GM18502 (cell line): ENCODE measurements at regions not wholly inside any gene's neighbourhood (a gene's known extent, or its start where the extent isn't known, plus 50 kb on each side); places are given as distances from the start of the nearest gene placed in this dataset.
"Not testable (repeated sequence)": the region's sequence is repeated elsewhere in the genome, so short reads cannot be mapped to it uniquely, and the experiment has no call there.

Experiments
- ATAC-seq: cut with Tn5 transposase; IDR thresholded peaks from one replicate; pipeline ENCODE4 v1.9.1; 2021; ENCODE audit warnings: mild to moderate bottlenecking; ENCODE audit not compliant: unreplicated experiment, poor library complexity

DNA sequence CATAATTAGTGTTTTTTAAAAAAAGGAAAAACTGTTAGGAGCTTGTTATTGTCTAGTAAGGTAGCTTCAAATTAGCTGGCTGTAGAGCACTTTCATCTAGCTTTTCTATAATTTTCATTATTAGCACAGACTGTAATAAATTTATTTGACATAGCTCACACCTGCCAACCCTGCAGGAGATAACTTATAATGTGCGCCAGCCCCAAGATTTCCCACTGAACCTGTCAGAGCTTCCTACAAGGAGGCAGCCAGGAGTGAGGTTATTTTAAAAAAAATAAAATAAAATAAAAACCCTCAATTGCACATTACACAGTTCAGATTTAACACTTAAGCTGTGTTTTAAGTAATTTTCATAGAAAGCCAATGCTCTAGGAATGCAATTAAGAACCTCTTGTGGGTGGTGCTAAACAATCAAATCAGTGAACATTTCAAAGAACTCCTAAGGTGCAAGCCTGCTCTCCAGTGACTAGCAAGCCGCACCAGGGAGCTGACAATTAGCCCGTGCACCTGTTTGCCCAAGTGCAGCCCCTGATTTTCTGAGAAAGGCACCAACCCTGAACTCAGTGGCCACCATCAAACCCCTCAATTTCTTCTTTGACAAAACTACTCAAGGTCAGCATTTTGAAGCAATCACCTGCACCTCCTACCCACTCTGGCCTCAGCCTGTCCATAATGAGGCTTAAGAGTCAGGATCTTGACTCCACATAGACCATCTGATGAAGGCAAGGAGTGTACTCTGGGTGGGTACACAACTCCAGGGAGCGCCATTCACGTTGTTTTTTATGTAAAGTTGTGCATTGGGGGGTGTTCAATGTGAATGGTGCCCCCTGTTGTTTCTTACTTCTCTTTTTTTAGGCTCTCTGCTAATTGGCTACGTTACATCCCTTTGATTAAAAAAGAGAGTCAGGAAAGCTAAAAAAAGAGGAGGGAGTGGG is 385.3 kb upstream of the WWC1 start:
- no peak for ATAC-seq

DNA sequence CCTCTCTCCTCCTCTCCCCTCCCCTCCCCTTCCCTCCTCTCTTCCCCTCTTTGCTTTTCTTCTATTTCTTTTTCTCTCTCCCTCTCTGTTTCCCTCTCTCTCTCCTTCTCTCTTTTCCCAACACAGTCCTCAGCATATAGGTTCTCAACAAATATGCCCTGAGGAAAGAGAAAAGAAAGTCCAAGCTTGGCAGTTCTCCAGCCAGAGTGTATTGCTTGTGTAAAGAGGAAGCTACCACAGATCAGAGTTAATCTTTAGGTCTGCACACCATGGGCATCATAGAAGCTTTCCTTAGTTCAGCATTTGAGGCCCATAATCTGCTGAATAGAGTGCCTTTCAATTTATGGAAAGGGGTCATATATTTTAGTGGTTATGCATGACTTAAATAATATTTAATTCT is 382.8 kb upstream of the WWC1 start:
- ATAC-seq: no peak

DNA sequence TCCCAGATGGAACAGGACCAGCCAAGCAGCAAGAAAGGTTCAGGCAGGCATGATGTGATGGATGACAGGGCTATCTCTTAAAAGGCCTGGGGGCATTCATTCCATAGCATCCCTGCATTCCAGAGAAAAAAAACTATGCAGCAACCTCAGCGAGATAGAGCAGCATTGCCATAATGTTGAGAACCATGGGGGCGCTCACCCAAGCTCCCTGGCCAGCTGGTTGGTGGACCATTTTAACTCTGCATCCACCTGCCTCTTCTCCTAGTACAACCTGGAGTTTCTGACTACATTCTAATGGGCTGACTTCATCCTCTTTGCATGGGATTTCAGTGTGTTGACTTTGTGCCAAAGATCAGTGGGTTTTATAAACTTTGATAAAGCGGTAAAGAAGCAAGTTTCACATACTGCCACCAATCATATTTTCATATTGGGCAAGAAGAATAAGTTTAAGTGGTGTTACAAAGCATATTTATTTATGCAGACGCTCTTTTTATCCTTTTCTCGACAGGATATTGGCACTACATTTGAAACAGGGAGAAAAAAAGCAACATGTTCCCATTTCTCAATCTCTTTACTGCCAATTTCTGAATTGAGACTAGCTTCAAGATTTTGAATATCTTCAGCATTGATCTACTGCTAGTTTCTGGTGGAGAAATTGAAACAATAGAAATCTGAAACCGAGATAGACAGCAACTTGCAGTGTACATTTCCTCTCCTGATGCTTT is 378.3 kb upstream of the WWC1 start:
- no peak for ATAC-seq

DNA sequence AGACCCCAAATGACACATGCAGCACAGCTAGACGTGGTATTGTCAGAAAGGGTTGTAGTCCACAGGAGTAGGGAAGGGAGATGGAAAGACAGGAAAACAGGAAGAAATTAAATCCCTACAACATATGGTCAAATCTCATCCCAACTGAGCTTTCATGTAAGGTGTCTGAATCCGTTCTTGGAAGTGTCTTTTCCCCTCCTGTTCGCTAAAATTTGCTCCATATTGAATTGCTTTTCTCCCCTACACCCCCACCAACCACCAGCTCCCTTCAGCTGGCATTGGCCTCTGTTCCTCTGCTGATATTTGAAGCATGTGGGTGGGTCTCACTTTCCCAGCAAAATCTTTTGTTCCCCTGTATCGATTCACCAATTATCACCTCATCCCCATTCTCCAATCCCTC is 376.2 kb upstream of the WWC1 start:
- ATAC-seq: no peak

DNA sequence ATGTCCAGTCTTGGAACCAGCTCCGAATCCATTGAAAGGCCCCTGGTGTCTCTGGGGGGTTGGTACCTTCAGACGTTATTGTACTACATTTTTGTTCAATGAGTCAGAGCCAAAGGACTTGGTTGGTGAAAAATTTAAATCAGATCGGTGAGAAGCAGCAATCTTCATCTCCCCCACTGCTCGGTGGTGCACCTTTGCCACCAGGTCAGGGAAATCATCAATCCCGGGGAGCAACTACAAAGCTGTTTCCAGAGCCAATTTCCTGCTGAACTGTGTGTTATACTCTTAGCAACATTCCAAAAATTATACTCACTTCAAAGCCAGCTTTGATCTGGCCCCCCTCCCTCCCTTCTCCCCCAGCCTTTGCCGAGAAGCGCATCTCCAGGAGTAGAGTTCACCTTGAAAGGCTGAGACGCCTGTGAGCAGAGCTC is 375.2 kb upstream of the WWC1 start:
- no peak for ATAC-seq

DNA sequence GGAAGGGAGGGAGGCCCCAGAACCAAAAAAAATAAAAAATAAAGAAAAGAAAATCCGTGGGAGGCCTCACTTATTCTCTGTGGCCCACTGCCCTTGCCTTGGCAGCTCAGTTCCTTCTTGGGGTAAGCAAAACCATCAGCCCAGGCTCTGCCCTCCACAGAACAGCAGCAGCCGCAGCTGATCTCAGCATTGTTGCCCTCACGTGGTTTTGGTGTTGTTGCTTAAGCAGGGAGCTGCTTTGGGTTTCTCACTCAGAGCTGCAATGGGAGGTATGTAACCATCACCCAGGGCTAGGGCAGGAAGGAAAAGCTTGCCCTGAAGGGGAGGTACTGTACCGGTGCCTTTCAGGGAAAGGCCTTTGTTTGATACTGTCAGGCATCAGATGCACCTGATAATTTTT is 374.7 kb upstream of the WWC1 start:
- ATAC-seq: no peak

DNA sequence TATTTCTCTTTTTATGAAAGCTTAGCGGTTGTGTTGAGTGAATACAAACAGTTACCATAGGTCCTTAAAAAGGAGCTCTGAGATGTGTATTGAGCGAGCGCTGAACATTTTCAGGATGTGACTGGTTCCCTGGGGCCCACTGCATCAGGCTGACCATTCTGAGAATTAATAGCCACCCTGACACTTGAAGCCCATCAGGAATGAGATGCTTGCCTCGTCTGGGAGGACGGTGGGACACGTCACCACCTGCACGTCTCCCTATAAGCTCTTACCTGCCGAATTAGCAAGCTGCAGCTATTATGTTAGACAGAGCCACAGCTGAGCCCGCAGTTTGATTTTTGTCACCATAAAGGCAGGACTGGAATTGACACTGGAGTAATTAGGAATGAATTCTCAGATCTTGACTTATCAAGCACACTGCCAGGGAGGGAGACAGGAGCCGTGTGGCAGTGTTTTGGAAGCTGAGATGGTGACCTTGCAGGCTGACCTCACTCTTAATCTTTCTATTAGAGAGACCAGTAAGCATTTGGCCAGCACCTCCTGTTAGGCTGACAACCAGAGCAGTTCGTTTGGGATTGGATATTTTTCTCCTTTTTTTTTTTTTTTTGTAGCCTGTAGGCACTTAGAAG is 373.1 kb upstream of the WWC1 start:
- no peak for ATAC-seq

DNA sequence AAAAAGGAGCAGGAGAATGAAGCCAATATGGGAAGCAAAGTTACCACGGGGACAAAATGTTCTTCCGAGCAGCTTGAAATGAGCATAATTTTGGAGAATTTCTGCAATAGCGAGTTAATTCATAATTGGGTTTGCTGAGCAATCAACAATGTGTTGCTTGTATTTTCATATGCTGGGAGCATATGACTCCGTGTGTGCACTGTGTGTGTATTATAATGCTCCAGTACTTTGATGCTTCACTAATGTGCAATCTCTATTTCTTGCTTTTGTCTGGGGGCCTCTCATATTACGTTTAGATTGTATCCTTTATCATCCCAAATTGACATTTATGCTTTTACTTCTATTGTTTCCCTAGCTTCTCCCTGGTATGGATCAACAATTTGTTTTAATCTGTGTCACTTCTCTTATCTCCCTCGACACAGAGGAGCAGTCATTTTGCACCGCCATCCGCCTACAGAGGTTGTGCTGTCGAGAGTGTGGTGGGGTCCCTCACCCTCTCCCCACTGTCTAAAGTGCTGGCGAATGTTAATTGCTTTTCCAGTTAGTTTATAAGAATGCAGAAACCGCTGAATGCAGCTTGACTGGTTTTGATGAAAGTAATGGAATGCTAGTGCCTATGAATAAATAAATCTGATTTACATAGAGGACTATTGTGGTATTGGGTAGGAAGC is 372.5 kb upstream of the WWC1 start:
- no peak for ATAC-seq

DNA sequence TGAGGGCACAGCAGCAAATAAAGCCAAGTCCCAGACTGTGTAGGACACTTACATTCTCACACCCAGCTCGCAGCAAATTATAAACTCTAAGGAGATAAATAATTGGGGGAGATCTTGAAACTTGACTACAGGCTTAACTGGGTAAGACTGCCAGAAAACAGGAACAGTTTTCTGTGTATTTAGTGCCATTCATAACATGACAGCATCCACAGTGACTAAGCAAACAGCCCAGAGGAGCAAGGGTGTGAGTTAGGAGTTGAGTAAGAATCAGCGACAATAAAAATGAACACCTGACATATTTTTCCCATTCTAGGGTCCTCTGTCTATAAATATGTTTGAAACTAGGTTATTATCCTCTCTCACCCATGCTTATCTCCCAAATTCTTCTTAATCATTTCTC is 370.9 kb upstream of the WWC1 start:
- ATAC-seq: no peak

DNA sequence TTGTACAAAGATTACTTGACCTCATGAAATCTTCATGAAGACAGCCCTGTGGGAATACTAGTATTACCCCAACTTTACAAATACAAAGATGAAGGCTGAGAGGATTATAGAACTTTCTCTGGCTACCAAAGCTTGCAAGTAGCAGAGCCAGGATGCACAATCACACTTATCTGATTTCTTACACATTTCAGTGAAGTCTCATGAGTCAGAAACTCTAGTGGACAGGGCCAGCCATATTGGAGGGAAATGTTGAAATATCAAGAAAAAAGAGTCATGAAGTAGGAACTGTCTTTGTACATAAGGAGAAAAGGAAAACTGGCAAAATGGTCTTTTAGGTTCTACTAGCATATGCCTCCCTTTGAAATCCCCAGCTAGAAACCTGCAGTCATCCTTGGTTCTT is 369.6 kb upstream of the WWC1 start:
- no peak for ATAC-seq

DNA sequence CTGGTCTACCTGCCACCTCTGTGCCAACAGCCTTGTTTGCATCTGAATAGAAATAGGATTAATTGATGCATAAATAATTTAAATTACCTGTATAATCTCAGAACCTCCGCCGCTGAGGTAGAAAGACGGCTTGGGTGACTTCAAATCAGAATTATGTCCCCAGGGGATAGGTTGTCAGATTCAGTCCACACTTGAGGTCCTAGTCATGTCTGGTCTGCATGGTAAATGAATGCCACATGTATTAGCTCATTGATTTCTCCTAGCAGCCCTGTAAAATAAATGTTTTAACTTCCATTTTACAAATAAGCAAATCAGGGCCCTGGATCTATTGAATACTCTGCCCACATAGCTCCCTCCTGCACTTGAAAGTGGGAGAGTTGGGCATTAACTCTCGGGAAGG is 368.0 kb upstream of the WWC1 start:
- no peak for ATAC-seq

DNA sequence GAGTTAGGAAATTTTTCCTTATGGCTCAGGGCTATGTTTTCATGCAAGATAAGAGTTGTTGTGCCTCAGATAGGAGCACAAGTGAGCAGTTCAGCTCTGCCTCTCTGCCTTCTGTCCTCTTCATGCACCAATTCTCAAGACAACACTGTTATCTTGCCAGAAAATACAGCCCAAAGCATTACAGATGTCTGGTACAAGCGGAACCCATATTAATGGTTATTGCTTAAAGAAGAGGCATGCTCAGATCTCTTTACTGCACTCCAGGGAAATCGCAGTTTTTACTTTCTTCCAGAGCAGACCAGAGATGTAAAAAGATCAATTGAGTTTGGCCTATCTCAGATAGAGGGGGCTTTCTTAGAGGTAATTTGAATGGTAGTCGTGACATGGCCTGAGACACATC is 361.6 kb upstream of the WWC1 start:
- ATAC-seq: no peak

DNA sequence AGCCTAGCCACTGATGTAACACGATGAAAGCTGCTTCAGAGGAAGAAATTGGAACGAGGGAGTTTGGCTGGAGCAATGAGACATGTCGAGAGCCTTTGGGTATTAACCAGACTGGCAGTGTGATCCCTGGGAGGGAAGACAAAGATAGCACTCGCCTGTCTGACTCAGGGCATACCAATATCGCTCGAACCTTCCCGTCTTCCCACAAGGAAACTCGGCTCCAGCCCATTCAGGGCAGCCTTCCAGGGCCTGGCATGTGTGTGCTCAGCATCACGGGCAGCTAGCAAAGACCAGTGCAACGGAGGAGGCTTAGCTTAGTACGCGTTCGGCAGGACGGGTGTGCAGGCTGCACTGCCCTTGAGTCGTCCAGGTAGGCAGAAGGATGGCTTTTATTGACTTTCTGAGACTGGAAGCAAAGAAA is 356.9 kb upstream of the WWC1 start:
- ATAC-seq: no peak

DNA sequence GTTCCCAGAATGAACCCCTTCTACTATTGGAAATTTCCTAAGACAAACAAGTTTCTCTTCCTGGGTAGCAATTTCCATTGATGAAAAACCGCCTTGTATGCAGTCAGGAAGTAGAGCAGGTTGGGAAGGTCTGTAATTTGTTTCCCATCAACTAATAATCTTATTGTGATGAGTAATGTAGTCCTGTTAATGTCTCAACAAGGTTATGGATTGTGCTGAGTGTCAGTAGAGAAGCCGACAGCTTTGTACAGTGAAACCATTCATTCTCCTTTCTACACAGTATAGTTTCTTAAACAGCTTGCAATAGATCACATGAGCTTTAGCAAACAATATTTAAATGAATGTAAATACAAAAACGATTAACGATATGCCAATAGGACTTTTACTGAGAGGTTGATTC is 355.4 kb upstream of the WWC1 start:
- no peak for ATAC-seq

DNA sequence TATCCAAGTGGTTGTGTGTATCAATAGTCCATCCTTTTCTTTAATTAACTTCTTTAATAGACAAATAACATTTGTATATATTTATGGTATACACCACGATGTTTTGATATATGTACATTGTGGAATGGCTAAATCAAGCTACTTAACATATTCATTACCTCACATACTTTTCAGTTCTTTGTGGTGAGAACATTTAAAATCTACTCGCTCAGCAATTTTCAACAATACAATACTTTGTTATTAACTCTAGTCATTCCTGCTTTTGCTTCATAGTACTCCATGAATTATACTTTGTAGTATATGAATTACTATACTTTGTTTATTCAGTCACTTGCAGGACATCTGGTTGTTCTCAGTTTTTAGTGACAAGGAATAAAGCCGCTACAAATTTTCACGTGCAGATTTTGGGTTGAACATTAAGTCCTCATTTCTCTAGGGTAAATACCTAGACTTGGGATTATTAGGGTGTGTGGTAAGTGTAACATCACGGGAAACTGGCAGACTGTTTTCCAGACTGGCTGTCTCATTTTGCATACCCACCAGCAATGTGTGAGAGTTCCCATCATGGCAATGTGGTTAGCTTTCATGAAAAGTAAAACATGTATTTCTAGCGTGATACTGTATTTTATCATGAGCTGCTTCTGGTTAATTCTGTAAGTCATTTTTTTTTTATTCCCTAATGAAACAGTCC is 354.4 kb upstream of the WWC1 start:
- ATAC-seq: no peak

DNA sequence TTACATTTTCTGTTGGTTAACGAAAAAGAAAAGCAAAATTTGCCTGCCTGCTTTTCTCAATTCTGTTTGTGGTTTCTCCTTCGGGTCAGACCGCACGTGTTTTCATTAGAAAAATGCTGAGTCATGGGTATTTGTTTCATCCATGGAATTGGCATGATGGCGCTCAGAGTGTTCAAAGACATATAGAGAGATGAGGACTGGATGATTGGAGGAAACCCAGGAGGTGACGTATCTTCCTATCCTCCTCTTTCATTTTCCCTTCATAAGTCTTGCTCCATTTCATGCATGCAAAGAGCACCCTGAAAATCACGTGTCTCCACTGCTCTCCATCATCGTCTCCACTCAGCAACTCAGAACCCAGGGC is 353.8 kb upstream of the WWC1 start:
- ATAC-seq: no peak

DNA sequence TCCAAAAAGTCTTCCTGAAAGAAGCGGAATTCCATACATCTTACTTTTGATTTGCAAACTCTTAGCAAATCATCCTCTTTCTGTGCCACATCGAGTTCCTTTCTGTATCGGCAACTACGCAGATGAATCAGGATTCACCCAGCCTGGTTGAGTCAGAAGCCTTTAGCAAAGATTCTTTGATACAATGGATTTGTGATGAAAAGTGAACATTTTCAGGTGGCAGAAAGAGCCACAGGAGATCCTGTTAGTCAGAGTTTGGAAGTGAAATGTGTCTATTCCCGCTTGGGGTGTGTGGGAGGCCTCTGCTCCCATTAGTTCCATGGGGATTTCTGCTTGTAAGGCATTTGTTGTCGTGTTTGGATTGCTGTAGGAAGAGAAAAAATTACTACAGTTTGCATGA is 351.8 kb upstream of the WWC1 start:
- no peak for ATAC-seq

DNA sequence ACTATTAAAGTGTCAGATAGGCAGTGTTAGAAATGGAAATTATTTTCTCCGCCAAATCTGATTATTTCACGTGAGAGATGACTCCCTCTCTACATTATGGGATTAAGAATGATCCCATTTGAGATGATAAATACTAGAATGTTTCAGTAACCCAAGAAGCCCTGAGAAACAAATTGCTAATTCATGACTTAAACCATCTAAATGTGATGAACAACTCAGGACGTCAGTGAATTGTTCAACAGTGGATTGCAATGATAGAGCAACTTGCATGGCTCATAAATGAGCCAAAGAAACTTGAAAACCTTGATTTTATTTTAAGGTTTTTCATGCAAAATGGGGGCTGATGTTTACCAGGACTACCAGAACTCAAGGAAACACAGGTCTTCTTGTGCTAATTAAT is 350.5 kb upstream of the WWC1 start:
- no peak for ATAC-seq

DNA sequence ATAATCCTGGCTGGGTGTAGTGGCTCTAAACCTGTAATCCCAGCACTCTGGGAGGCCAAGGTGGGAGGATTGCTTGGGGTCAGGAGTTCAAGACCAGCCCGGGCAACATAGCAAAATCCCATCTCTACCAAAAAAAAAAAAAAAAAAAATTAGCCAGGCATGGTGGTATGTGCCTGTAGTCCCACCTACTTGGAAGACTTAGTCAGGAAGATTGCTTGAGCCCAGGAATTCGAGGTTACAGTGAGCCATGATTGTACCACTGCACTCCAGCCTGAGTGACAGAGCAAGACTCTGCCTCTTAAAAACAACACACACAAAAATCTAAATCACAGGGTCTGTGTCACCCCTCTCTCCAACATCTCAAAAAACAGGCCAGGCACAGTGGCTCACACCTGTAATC is 349.9 kb upstream of the WWC1 start:
- ATAC-seq: not testable (repeated sequence)

DNA sequence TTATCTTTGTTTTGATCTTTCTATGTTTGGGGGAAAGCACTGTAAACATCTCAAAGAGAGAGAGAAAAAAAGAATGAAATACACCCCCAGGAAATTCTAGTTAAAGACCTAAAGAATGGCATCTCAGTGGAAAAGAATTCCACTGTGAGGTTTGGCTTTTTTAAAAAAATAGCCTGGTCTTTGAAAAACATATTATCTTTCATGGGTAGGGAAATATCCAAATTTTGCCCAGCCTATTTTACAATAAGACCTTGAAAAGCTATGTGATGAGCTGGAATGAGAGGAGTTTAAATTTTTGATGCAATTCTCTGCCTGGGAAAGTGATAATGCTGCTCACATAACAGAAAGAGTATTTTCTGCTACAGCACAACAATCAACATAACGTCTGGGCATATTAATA is 348.1 kb upstream of the WWC1 start:
- ATAC-seq: no peak
